ENCODE measurements at regions not wholly inside any gene's neighbourhood (a gene's known extent, or its start where the extent isn't known, plus 50 kb on each side); places are given as distances from the start of the nearest gene placed in this dataset.

GRCh38 chr11:29484548-29484947, 532.3 kb downstream of the KCNA4 start:
- intact Hi-C loops (cut with micrococcal nuclease), result no loop called here
- no peaks in the 10 kb centered on the region for H3K4me1 Mint-ChIP-seq (ENCODE audit: low read depth)
- ChIA-PET POLR2A (no interaction called here), CTCF (no interaction called here)
- DNase-seq (no peak), ATAC-seq (no peak)
- peaks cover 1% of the 10 kb centered on the region for H3K9me3 Mint-ChIP-seq
- H3K36me3 Mint-ChIP-seq (ENCODE audit: low read depth), result no peaks in the 10 kb centered on the region
- H3K27ac Mint-ChIP-seq, result no peak overlapping the region
- no peak overlapping the region for H3K4me3 Mint-ChIP-seq
- H3K27me3 Mint-ChIP-seq, result no peaks in the 10 kb centered on the region
- TF ChIP-seq CTCF (IDR thresholded peaks at IDR 0.05), result no peak

- H3K27me3 Mint-ChIP-seq, result no peaks in the 10 kb centered on the region
- intact Hi-C loops (cut with micrococcal nuclease), result no loop called here
- no peaks in the 10 kb centered on the region for H3K4me1 Mint-ChIP-seq (ENCODE audit: low read depth)
- DNase-seq (no peak), ATAC-seq (no peak)
- TF ChIP-seq CTCF (IDR thresholded peaks at IDR 0.05), result no peak
- H3K9me3 Mint-ChIP-seq, result no peaks in the 10 kb centered on the region
- no peak overlapping the region for H3K27ac Mint-ChIP-seq
- no peak overlapping the region for H3K4me3 Mint-ChIP-seq
- H3K36me3 Mint-ChIP-seq (ENCODE audit: low read depth), result no peaks in the 10 kb centered on the region
- ChIA-PET POLR2A (no interaction called here), CTCF (no interaction called here)
Observed at GRCh38 chr11:29483831-29484230, 533.0 kb downstream of the KCNA4 start.

- CTCF ChIA-PET, result no interaction called here
- POLR2A ChIA-PET, result no interaction called here
- no peak overlapping the region for H3K4me3 Mint-ChIP-seq
- TF ChIP-seq CTCF (IDR thresholded peaks at IDR 0.05), result no peak
- H3K27me3 Mint-ChIP-seq, result no peaks in the 10 kb centered on the region
- intact Hi-C loops (cut with micrococcal nuclease), result no loop called here
- H3K4me1 Mint-ChIP-seq (ENCODE audit: low read depth), result no peaks in the 10 kb centered on the region
- no peak for DNase-seq
- H3K27ac Mint-ChIP-seq, result no peak overlapping the region
- H3K9me3 Mint-ChIP-seq, result no peaks in the 10 kb centered on the region
- H3K36me3 Mint-ChIP-seq (ENCODE audit: low read depth), result no peaks in the 10 kb centered on the region
- no peak for ATAC-seq
Observed at GRCh38 chr11:29482510-29482909, 534.3 kb downstream of the KCNA4 start.

GRCh38 chr11:29481738-29482137, 535.1 kb downstream of the KCNA4 start:
- POLR2A ChIA-PET, result no interaction called here
- Mint-ChIP-seq H3K4me1 (ENCODE audit: low read depth) (no peaks in the 10 kb centered on the region), H3K9me3 (no peaks in the 10 kb centered on the region), H3K36me3 (ENCODE audit: low read depth) (no peaks in the 10 kb centered on the region), H3K27me3 (no peaks in the 10 kb centered on the region), H3K27ac (no peak overlapping the region), H3K4me3 (no peak overlapping the region)
- TF ChIP-seq CTCF (IDR thresholded peaks at IDR 0.05), result no peak
- ATAC-seq, result no peak
- intact Hi-C loops (cut with micrococcal nuclease), result no loop called here
- no peak for DNase-seq
- CTCF ChIA-PET, result no interaction called here

- ATAC-seq, result no peak
- Mint-ChIP-seq H3K27ac (no peak overlapping the region), H3K9me3 (peaks cover 2% of the 10 kb centered on the region), H3K4me1 (ENCODE audit: low read depth) (no peaks in the 10 kb centered on the region), H3K4me3 (no peak overlapping the region), H3K27me3 (no peaks in the 10 kb centered on the region), H3K36me3 (ENCODE audit: low read depth) (no peaks in the 10 kb centered on the region)
- ChIA-PET CTCF (no interaction called here), POLR2A (no interaction called here)
- intact Hi-C loops (cut with micrococcal nuclease), result no loop called here
- no peak for TF ChIP-seq CTCF (IDR thresholded peaks at IDR 0.05)
- DNase-seq, result no peak
Observed at GRCh38 chr11:29480981-29481380, 535.8 kb downstream of the KCNA4 start.

Data from activated CD8-positive, alpha-beta T cell treated with anti-CD3 and anti-CD28 coated beads for 36 hours (primary cell).